H1 (cell line): ENCODE measurements at regions not wholly inside any gene's neighbourhood (a gene's known extent, or its start where the extent isn't known, plus 50 kb on each side); places are given as distances from the start of the nearest gene placed in this dataset.

Source experiments
- EP300 ChIP-seq, 2 experiments: IDR thresholded peaks; 1 replicate in 1 of 2; 2 replicates in 1 of 2; pipeline ENCODE4 v1.6.1; 2011 to 2012; ENCODE audit warnings: low read depth in 2 of 2, low read length in 2 of 2, mild to moderate bottlenecking in 2 of 2, borderline replicate concordance in 1 of 2, inconsistent platforms in 1 of 2, moderate library complexity in 1 of 2
- GABPA ChIP-seq: IDR thresholded peaks from 2 replicates; pipeline ENCODE4 v1.6.1; 2011; ENCODE audit warnings: mild to moderate bottlenecking, low read length, moderate library complexity, borderline replicate concordance; ENCODE audit not compliant: insufficient read depth
- NANOG ChIP-seq: IDR thresholded peaks from 2 replicates; pipeline ENCODE4 v1.6.1; 2011; ENCODE audit warnings: low read length, low read depth, mild to moderate bottlenecking, inconsistent platforms; ENCODE audit not compliant: insufficient read depth, poor library complexity, severe bottlenecking

- TF ChIP-seq EP300 (IDR thresholded peaks at IDR 0.05; ENCODE audit: borderline replicate concordance in 1 of 2, low read depth in 2 of 2, low read length in 2 of 2), result no peak
- no peak for TF ChIP-seq GABPA
- TF ChIP-seq NANOG, result no peak
Observed at GRCh38 chr20:22833851-22834250, 201.3 kb upstream of the SSTR4 start (continued).
